ENCODE measurements at regions not wholly inside any gene's neighbourhood (a gene's known extent, or its start where the extent isn't known, plus 50 kb on each side); places are given as distances from the start of the nearest gene placed in this dataset.

DNA sequence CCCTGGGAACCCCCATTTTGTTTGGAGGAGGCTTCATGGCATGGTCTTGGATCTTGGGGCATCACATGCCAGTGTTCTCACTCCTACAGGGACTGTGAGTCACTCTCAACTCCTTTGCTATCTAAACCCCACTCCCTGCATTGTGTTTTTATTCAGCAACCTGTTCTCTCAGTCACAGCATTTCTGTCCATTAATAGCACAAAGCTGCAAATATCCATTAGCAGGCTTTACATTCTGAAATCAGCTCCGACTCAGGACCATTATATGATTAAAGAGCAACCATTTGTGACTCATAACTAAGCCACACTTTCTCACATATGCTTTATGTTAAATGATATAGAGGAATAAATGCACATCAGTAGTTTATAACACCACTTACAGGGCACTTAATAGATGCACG lies 462.1 kb upstream of the BRINP1 start:
- no peaks in the 10 kb centered on the region for H3K36me3 ChIP-seq
- ATAC-seq: no peak
- DNase-seq: no peak
- H3K9me3 ChIP-seq: no peaks in the 10 kb centered on the region
- whole genome bisulfite sequencing (ENCODE audit: insufficient coverage, low coverage, low lambda C conversion rate, missing lambda C conversion rate): 61% methylated on average over 2 of the region's 2 CpGs
- no peak overlapping the region for H3K4me3 ChIP-seq
- H3K27ac ChIP-seq: no peak overlapping the region
- intact Hi-C loops (cut with DNase I): no loop called here
- H3K27me3 ChIP-seq: no peaks in the 10 kb centered on the region
- no peaks in the 10 kb centered on the region for H3K4me1 ChIP-seq
- no peak for TF ChIP-seq POLR2A (IDR thresholded peaks at IDR 0.05)
- TF ChIP-seq, protein P1, sequence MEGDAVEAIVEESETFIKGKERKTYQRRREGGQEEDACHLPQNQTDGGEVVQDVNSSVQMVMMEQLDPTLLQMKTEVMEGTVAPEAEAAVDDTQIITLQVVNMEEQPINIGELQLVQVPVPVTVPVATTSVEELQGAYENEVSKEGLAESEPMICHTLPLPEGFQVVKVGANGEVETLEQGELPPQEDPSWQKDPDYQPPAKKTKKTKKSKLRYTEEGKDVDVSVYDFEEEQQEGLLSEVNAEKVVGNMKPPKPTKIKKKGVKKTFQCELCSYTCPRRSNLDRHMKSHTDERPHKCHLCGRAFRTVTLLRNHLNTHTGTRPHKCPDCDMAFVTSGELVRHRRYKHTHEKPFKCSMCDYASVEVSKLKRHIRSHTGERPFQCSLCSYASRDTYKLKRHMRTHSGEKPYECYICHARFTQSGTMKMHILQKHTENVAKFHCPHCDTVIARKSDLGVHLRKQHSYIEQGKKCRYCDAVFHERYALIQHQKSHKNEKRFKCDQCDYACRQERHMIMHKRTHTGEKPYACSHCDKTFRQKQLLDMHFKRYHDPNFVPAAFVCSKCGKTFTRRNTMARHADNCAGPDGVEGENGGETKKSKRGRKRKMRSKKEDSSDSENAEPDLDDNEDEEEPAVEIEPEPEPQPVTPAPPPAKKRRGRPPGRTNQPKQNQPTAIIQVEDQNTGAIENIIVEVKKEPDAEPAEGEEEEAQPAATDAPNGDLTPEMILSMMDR (IDR thresholded peaks at IDR 0.05): no peak

DNA sequence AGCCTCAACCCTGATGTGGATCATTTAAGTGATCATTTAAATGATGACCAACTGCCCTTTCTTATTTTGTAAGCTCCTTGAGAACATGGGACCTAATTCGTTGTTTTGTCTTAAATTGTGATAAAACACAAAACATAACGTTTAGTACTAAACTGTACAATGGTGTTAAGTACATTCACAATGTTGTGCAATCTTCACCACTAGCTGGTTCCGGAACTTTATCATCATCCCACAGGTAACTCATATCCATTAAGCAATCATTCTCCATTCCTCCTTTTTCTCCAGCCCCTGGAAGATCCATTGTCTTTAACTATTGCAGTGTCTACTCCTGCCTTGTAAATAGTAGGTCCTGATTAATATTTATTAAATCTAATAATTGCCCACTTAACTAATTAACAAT lies 460.5 kb upstream of the BRINP1 start:
- ATAC-seq: no peak
- Histone ChIP-seq H3K4me3 (no peak overlapping the region), H3K36me3 (no peaks in the 10 kb centered on the region), H3K27ac (no peak overlapping the region), H3K4me1 (no peaks in the 10 kb centered on the region), H3K9me3 (no peaks in the 10 kb centered on the region), H3K27me3 (no peaks in the 10 kb centered on the region)
- no peak for TF ChIP-seq POLR2A (IDR thresholded peaks at IDR 0.05)
- TF ChIP-seq, protein P1 (IDR thresholded peaks at IDR 0.05): no peak
- 43% methylated on average over 3 of the region's 3 CpGs for WGBS (ENCODE audit: insufficient coverage, low coverage, low lambda C conversion rate, missing lambda C conversion rate)
- intact Hi-C loops (cut with DNase I): no loop called here
- DNase-seq: no peak

- ATAC-seq: no peak
- intact Hi-C loops (cut with DNase I): no loop called here
These were observed 460.0 kb upstream of the BRINP1 start for GRCh38 chr9:119829186-119829585.

GRCh38 chr9:119827526-119827925 lies 458.3 kb upstream of the BRINP1 start:
- DNase-seq (no peak), ATAC-seq (no peak)
- Histone ChIP-seq H3K36me3 (no peaks in the 10 kb centered on the region), H3K27me3 (no peaks in the 10 kb centered on the region), H3K27ac (no peak overlapping the region), H3K9me3 (no peaks in the 10 kb centered on the region), H3K4me3 (no peak overlapping the region), H3K4me1 (no peaks in the 10 kb centered on the region)
- intact Hi-C loops (cut with DNase I): no loop called here
- TF ChIP-seq POLR2A (IDR thresholded peaks at IDR 0.05): no peak
- TF ChIP-seq, protein P1 (IDR thresholded peaks at IDR 0.05): no peak
- 51% methylated on average over 2 of the region's 4 CpGs for WGBS (ENCODE audit: insufficient coverage, low coverage, low lambda C conversion rate, missing lambda C conversion rate)

More at GRCh38 chr9:119829186-119829585, 460.0 kb upstream of the BRINP1 start:
- Histone ChIP-seq H3K9me3 (no peaks in the 10 kb centered on the region), H3K27ac (no peak overlapping the region), H3K36me3 (no peaks in the 10 kb centered on the region), H3K4me1 (no peaks in the 10 kb centered on the region), H3K4me3 (no peak overlapping the region), H3K27me3 (no peaks in the 10 kb centered on the region)
- TF ChIP-seq, protein P1 (IDR thresholded peaks at IDR 0.05): no peak
- TF ChIP-seq POLR2A (IDR thresholded peaks at IDR 0.05): no peak
- 47% methylated on average over 2 of the region's 2 CpGs for whole genome bisulfite sequencing (ENCODE audit: insufficient coverage, low coverage, low lambda C conversion rate, missing lambda C conversion rate)
- DNase-seq: no peak

DNA sequence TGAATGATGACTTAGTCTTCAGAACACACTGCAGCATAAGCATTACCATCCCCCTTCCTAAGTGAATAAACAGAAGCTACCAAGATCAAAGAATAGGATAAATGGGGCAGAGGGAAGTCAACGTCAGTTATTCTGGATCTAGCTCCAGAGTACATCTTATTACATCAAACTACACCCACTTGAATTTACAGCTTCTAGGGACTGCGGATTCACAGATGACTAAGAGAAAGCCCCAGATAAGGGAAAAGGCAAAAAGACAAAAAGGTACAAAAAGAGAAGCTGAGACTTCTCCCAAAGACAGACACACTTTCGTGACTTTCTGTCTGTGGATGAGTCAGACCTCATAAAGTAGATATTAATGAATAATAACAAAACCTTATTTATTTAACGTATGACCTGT lies 457.9 kb upstream of the BRINP1 start:
- no peak for ATAC-seq
- 18% methylated on average over 4 of the region's 4 CpGs for WGBS (ENCODE audit: insufficient coverage, low coverage, low lambda C conversion rate, missing lambda C conversion rate)
- intact Hi-C loops (cut with DNase I): no loop called here
- no peaks in the 10 kb centered on the region for H3K36me3 ChIP-seq
- H3K4me1 ChIP-seq: no peaks in the 10 kb centered on the region
- H3K4me3 ChIP-seq: no peak overlapping the region
- TF ChIP-seq POLR2A (IDR thresholded peaks at IDR 0.05): no peak
- TF ChIP-seq, protein P1 (IDR thresholded peaks at IDR 0.05): no peak
- DNase-seq: no peak
- no peaks in the 10 kb centered on the region for H3K27me3 ChIP-seq
- H3K27ac ChIP-seq: no peak overlapping the region
- no peaks in the 10 kb centered on the region for H3K9me3 ChIP-seq
